Peyer's patch (tissue), 4 donors: ENCODE measurements at regions not wholly inside any gene's neighbourhood (a gene's known extent, or its start where the extent isn't known, plus 50 kb on each side); places are given as distances from the start of the nearest gene placed in this dataset.

Experiments used
- CTCF ChIP-seq, 6 experiments: fragments of 450-650 bp in 4 of 6; fragments of 200-600 bp in 2 of 6; sonication (generic) in 1 of 6; IDR thresholded peaks; one replicate each; pipeline ENCODE4 v1.5.1; 2017 to 2019; ENCODE audit warnings: antibody characterized with exemption in 6 of 6, mild to moderate bottlenecking in 3 of 6, moderate library complexity in 1 of 6
- POLR2A ChIP-seq, 2 donors: fragments of 450-650 bp; IDR thresholded peaks; one replicate each; pipeline ENCODE4 v1.5.1; 2017; ENCODE audit warnings: antibody characterized with exemption in 2 of 2, mild to moderate bottlenecking in 2 of 2, moderate library complexity in 2 of 2

GRCh38 chr17:21530841-21531240, 154.7 kb downstream of the KCNJ12 start:
- TF ChIP-seq CTCF (IDR thresholded peaks at IDR 0.05): no peak
- no peak for TF ChIP-seq POLR2A (IDR thresholded peaks at IDR 0.05)
